Suprapubic skin (tissue), 4 donors: ENCODE measurements at regions not wholly inside any gene's neighbourhood (a gene's known extent, or its start where the extent isn't known, plus 50 kb on each side); places are given as distances from the start of the nearest gene placed in this dataset.

Experiments used
- EP300 ChIP-seq: sonication (generic); formaldehyde crosslinking; IDR thresholded peaks from one replicate; pipeline ENCODE4 v1.6.1; 2017; ENCODE audit warnings: antibody characterized with exemption
- POLR2A ChIP-seq, 2 donors: fragments of 450-650 bp; IDR thresholded peaks; one replicate each; pipeline ENCODE4 v1.6.1; 2017; ENCODE audit warnings: antibody characterized with exemption in 2 of 2, mild to moderate bottlenecking in 2 of 2, moderate library complexity in 2 of 2
- POLR2AphosphoS5 ChIP-seq, 3 donors: sonication (generic); formaldehyde crosslinking; IDR thresholded peaks; one replicate each; pipeline ENCODE4 v1.6.1; 2017; ENCODE audit warnings: antibody characterized with exemption in 3 of 3
- TF ChIP-seq, protein P1 (sequence below), 2 donors: fragments of 200-600 bp in 1 of 2; fragments of 450-650 bp in 1 of 2; sonication (generic) in 1 of 2; IDR thresholded peaks; one replicate each; pipeline ENCODE4 v1.5.1; 2016 to 2019; ENCODE audit warnings: antibody characterized with exemption in 2 of 2, mild to moderate bottlenecking in 1 of 2, moderate library complexity in 1 of 2

DNA sequence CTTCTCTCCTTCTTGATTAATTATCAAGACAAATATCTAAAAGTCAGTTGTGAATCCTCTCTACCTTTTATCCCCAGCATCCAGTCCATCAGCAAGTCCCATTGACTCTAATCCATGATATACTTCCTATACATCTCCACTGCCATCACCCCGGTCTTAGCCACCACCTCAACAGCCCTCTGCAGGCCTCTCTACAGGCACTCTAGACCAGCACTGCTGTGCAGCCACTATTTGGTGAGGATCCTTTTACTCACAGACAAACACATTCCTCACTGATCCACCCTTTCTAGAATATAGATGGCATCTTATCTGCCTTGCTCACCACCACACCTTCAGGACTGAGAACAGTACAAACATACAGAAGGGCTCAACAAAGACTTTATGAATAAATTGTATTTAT is 221.7 kb downstream of the RFC3 start:
- TF ChIP-seq, protein P1, sequence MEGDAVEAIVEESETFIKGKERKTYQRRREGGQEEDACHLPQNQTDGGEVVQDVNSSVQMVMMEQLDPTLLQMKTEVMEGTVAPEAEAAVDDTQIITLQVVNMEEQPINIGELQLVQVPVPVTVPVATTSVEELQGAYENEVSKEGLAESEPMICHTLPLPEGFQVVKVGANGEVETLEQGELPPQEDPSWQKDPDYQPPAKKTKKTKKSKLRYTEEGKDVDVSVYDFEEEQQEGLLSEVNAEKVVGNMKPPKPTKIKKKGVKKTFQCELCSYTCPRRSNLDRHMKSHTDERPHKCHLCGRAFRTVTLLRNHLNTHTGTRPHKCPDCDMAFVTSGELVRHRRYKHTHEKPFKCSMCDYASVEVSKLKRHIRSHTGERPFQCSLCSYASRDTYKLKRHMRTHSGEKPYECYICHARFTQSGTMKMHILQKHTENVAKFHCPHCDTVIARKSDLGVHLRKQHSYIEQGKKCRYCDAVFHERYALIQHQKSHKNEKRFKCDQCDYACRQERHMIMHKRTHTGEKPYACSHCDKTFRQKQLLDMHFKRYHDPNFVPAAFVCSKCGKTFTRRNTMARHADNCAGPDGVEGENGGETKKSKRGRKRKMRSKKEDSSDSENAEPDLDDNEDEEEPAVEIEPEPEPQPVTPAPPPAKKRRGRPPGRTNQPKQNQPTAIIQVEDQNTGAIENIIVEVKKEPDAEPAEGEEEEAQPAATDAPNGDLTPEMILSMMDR (IDR thresholded peaks at IDR 0.05), result no peak
- no peak for TF ChIP-seq POLR2A (IDR thresholded peaks at IDR 0.05)
- no peak for TF ChIP-seq EP300
- TF ChIP-seq POLR2AphosphoS5 (IDR thresholded peaks at IDR 0.05), result no peak
